ENCODE measurements at regions not wholly inside any gene's neighbourhood (a gene's known extent, or its start where the extent isn't known, plus 50 kb on each side); places are given as distances from the start of the nearest gene placed in this dataset.
"Not testable (repeated sequence)": the region's sequence is repeated elsewhere in the genome, so short reads cannot be mapped to it uniquely, and the experiment has no call there.

DNA sequence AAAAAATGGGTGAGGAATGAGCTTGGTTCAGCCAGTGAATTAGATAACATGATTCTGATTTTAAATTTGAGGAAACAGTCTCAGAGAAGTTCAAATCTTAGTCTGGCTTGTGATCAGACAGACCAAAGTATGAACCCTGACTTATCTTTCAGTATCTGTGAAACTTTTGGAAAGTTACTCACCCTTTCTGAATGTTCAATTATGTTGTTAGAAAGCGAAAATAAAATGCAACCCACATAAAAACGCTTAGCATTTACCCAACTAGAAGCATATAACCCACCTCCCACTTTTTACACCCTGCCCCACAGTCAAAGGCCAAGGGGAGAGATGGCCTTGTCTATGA lies 319.7 kb downstream of the SPATA31A1 start:
- H3K27me3 ChIP-seq (ENCODE audit: insufficient read depth, low read length); H2AFZ ChIP-seq (ENCODE audit: low read length, unreplicated experiment); H3K4me3 ChIP-seq (ENCODE audit: low read depth, low read length); H3K27ac ChIP-seq (ENCODE audit: low read depth, low read length); H3K36me3 ChIP-seq (ENCODE audit: insufficient read depth, low read length); H3K79me2 ChIP-seq (ENCODE audit: control insufficient read depth, insufficient read depth, low read length, unreplicated experiment); H3K4me1 ChIP-seq (ENCODE audit: control insufficient read depth, insufficient read depth, low read length, unreplicated experiment): not testable (repeated sequence)

DNA sequence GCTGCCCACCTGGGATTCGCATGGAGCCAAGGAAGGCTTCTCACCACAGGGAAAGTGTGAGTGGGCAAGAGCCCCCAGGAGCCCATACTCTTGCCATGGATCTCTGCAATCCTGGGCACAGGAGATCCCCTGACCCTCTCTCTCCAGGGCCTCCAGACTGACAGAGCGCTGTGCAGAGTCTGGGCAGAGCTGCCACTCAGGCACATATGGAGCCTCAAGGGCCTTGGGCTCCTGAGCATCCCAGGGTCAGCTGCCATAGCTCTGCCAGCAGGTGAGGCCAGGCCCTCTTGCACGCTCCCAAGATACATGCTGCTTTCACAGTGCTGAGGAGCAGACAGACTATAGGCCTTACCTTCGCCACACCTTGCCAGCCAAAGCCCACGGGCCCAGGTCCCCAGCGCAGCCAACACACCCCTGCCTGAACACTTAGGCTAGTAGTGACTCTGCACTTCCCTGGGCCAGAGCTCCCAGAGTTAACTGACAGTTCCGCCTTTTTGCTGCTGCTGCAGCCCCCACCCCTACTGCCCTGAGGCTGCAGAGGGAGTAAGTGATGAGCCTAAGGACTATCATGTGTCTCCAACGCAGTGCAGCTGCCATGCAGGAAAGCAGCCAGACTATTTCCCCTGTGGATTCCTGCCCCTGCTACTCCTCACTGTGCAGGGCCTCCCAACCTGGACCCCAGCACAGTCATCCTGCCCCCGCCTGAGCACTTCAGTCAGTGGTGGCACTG lies 323.2 kb downstream of the SPATA31A1 start:
- not testable (repeated sequence) for H3K79me2 ChIP-seq (ENCODE audit: control insufficient read depth, insufficient read depth, low read length, unreplicated experiment); H3K36me3 ChIP-seq (ENCODE audit: insufficient read depth, low read length); H3K4me1 ChIP-seq (ENCODE audit: control insufficient read depth, insufficient read depth, low read length, unreplicated experiment); H2AFZ ChIP-seq (ENCODE audit: low read length, unreplicated experiment); H3K27ac ChIP-seq (ENCODE audit: low read depth, low read length); H3K27me3 ChIP-seq (ENCODE audit: insufficient read depth, low read length); H3K4me3 ChIP-seq (ENCODE audit: low read depth, low read length)

DNA sequence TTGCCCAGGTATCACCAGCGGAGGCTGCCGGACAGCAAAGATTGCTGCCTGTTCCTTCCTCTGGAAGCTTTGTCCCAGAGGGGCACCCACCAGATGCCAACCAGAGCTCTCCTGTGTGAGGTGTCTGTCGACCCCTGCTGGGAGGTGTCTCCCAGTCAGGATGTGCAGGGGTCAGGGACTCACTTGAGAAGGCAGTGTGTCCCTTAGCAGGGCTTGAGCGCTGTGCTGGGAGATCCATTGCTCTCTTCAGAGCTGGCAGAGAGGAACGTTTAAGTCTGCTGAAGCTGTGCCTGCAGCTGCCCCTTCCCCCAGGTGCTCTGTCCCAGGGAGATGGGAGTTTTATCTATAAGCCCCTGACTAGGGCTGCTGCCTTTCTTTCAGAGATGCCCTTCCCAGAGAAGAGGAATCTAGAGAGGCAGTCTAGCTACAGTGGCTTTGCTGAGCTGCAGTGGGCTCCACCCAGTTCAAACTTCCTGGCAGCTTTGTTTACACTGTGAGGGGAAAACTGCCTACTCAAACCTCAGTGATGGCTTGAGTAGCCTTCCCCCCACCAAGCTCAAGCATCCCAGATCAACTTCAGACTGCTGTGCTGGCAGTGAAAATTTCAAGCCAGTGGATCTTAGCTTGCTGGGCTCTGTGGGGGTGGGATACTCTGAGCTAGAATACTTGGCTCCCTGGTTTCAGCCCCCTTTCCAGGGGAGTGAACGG lies 325.4 kb downstream of the SPATA31A1 start:
- H2AFZ ChIP-seq (ENCODE audit: low read length, unreplicated experiment); H3K27ac ChIP-seq (ENCODE audit: low read depth, low read length); H3K79me2 ChIP-seq (ENCODE audit: control insufficient read depth, insufficient read depth, low read length, unreplicated experiment); H3K4me3 ChIP-seq (ENCODE audit: low read depth, low read length); H3K36me3 ChIP-seq (ENCODE audit: insufficient read depth, low read length); H3K27me3 ChIP-seq (ENCODE audit: insufficient read depth, low read length); H3K4me1 ChIP-seq (ENCODE audit: control insufficient read depth, insufficient read depth, low read length, unreplicated experiment): not testable (repeated sequence)

DNA sequence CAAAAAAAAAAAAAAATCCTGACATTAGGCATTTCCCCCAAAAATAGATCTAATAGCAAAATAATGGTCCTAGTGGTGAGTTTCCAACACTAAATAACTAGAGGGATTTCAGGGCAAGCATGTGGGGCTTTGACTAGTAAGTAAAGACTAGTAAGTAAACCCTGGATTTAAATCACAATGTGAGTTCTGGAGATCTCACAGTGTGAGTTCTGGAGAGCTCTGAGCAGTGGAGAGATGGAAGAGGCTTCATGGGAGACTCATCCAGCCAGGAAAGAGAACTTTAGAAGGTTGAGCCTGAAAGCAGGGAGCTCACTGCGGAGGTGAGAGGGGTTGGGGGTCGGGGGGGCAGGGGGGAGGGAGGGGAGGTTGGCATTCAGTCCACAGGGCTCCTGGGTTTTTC lies 373.4 kb downstream of the SPATA31A1 start:
- not testable (repeated sequence) for H3K36me3 ChIP-seq (ENCODE audit: insufficient read depth, low read length); H3K27ac ChIP-seq (ENCODE audit: low read depth, low read length); H3K4me1 ChIP-seq (ENCODE audit: control insufficient read depth, insufficient read depth, low read length, unreplicated experiment); H2AFZ ChIP-seq (ENCODE audit: low read length, unreplicated experiment); H3K79me2 ChIP-seq (ENCODE audit: control insufficient read depth, insufficient read depth, low read length, unreplicated experiment); H3K27me3 ChIP-seq (ENCODE audit: insufficient read depth, low read length); H3K4me3 ChIP-seq (ENCODE audit: low read depth, low read length)

DNA sequence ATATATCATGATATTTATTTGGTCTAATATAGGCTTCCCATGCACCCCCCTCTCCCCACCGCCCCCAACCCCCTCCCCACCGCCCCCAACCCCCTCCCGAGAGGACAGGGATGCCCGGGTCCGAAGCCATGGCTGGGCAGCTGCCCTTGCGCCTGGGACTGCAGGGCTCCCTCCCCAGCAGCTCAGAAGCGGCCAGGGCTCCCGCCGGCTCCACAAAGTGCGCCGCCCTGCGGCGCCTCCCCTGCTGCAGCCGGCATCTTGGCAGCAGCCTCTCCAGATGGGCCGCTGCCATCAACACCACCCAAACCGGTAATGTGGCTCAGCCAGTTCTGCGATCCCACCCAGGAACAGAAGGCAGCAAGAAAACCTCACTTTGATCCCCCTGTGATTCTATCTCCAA lies 389.4 kb downstream of the SPATA31A1 start:
- H3K36me3 ChIP-seq (ENCODE audit: insufficient read depth, low read length); H3K4me3 ChIP-seq (ENCODE audit: low read depth, low read length); H3K79me2 ChIP-seq (ENCODE audit: control insufficient read depth, insufficient read depth, low read length, unreplicated experiment); H3K27ac ChIP-seq (ENCODE audit: low read depth, low read length); H3K4me1 ChIP-seq (ENCODE audit: control insufficient read depth, insufficient read depth, low read length, unreplicated experiment); H2AFZ ChIP-seq (ENCODE audit: low read length, unreplicated experiment); H3K27me3 ChIP-seq (ENCODE audit: insufficient read depth, low read length): not testable (repeated sequence)

DNA sequence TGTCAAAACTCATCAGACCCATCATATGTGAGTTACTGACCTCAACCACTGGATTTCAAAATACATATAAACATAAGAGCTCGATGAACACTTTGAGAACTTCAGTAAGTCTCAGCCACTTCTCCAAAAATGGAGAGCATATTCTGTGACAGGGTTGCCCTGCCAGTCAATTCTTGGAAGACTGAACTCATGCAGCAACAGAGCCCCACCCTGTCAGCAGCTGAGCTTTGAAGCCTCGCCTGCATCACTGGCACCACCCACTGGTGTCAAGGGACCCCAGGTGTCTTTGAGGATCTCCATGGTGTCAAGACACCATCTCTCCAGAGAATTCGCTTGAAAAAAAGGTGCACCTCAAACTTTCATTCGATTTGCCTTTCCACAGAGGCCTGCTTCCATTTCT lies 420.1 kb downstream of the SPATA31A1 start:
- H3K79me2 ChIP-seq (ENCODE audit: control insufficient read depth, insufficient read depth, low read length, unreplicated experiment); H3K4me3 ChIP-seq (ENCODE audit: low read depth, low read length); H3K27me3 ChIP-seq (ENCODE audit: insufficient read depth, low read length); H3K27ac ChIP-seq (ENCODE audit: low read depth, low read length); H3K4me1 ChIP-seq (ENCODE audit: control insufficient read depth, insufficient read depth, low read length, unreplicated experiment); H3K36me3 ChIP-seq (ENCODE audit: insufficient read depth, low read length); H2AFZ ChIP-seq (ENCODE audit: low read length, unreplicated experiment): not testable (repeated sequence)

DNA sequence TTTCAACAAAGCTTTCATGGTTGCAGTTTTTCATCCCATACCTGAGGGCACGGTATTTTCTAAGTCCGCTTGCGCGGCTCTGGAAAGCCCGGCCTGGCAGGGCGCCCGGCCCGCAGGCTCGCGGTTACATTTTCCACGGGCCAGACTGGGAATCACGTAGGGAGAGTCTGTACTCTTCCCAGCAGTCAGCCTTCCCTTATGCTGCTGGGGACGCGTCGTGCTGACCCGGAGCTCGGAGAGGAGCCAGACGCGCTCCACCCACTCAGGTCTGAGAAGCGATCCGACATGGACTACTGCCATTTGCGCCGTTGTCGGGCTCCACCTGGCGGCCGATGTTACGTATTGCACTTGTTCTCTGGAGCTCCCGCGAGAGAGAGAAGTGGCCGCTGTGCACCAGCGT lies 435.9 kb downstream of the SPATA31A1 start:
- not testable (repeated sequence) for H2AFZ ChIP-seq (ENCODE audit: low read length, unreplicated experiment); H3K36me3 ChIP-seq (ENCODE audit: insufficient read depth, low read length); H3K79me2 ChIP-seq (ENCODE audit: control insufficient read depth, insufficient read depth, low read length, unreplicated experiment); H3K4me1 ChIP-seq (ENCODE audit: control insufficient read depth, insufficient read depth, low read length, unreplicated experiment); H3K27me3 ChIP-seq (ENCODE audit: insufficient read depth, low read length); H3K27ac ChIP-seq (ENCODE audit: low read depth, low read length)
- peak overlapping the region; percentile 65 for H3K4me3 ChIP-seq (ENCODE audit: low read depth, low read length)

DNA sequence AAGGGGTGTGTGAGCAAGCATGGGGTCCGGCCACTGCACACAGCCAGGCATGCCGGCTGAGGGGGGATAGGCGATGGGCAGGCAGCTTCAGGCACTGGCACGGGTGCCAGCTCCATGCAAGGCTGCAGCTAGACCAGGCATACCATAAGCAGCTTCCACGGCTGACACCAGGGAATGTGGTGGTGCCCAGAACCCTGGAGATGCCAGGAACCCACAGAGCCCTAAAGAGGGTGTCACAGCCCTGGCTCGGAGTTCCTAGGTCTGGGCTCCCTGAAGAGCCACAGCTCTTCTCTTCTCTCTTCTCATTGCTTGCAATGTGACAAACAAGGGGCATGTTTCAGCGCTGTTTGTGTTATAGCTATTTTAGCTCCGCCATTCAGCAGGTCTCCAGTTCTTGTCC lies 442.5 kb downstream of the SPATA31A1 start:
- not testable (repeated sequence) for H3K4me1 ChIP-seq (ENCODE audit: control insufficient read depth, insufficient read depth, low read length, unreplicated experiment); H3K27me3 ChIP-seq (ENCODE audit: insufficient read depth, low read length); H3K79me2 ChIP-seq (ENCODE audit: control insufficient read depth, insufficient read depth, low read length, unreplicated experiment); H3K4me3 ChIP-seq (ENCODE audit: low read depth, low read length); H3K36me3 ChIP-seq (ENCODE audit: insufficient read depth, low read length); H3K27ac ChIP-seq (ENCODE audit: low read depth, low read length); H2AFZ ChIP-seq (ENCODE audit: low read length, unreplicated experiment)

DNA sequence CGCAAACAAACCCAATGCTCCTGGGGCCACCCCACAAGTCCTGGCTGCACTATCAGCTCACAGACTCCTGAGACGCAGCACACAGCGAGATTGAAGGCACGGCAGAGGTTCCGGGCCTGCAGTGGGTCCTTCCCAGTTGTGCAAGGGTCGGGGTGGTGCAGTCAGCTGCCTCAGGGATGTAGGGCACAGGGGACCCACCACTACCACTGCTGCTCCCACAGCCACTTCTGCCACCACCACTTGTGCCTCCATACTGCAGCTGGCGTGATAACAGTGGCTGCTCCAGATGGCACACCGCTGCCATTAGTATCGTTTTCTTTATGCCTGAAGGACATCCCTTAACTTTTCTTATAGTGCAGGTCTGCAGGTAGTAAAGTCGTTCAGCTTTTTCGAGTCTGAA lies 443.8 kb downstream of the SPATA31A1 start:
- H3K27me3 ChIP-seq (ENCODE audit: insufficient read depth, low read length); H3K36me3 ChIP-seq (ENCODE audit: insufficient read depth, low read length); H3K4me1 ChIP-seq (ENCODE audit: control insufficient read depth, insufficient read depth, low read length, unreplicated experiment); H2AFZ ChIP-seq (ENCODE audit: low read length, unreplicated experiment); H3K4me3 ChIP-seq (ENCODE audit: low read depth, low read length); H3K27ac ChIP-seq (ENCODE audit: low read depth, low read length); H3K79me2 ChIP-seq (ENCODE audit: control insufficient read depth, insufficient read depth, low read length, unreplicated experiment): not testable (repeated sequence)

DNA sequence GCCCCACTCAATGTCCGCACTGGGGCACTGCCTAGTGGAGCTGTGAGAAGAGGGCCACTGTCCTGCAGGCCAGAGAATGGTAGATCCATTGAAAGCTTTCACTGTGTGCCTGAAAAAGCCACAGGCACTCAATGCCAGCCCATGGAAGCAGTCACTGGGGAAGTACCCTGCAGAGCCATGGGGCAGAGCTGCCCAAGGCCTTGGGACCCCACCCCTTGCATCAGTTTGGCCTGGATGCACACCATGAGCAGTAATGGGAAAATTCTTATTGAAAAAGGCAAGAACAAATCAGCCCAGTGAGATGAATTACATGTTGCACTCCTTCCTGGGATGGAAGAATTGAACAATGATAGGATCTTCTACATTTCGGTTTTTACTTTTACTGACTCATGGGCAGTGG lies 447.1 kb downstream of the SPATA31A1 start:
- not testable (repeated sequence) for H3K27ac ChIP-seq (ENCODE audit: low read depth, low read length); H3K4me1 ChIP-seq (ENCODE audit: control insufficient read depth, insufficient read depth, low read length, unreplicated experiment); H3K27me3 ChIP-seq (ENCODE audit: insufficient read depth, low read length); H2AFZ ChIP-seq (ENCODE audit: low read length, unreplicated experiment); H3K79me2 ChIP-seq (ENCODE audit: control insufficient read depth, insufficient read depth, low read length, unreplicated experiment); H3K4me3 ChIP-seq (ENCODE audit: low read depth, low read length); H3K36me3 ChIP-seq (ENCODE audit: insufficient read depth, low read length)

DNA sequence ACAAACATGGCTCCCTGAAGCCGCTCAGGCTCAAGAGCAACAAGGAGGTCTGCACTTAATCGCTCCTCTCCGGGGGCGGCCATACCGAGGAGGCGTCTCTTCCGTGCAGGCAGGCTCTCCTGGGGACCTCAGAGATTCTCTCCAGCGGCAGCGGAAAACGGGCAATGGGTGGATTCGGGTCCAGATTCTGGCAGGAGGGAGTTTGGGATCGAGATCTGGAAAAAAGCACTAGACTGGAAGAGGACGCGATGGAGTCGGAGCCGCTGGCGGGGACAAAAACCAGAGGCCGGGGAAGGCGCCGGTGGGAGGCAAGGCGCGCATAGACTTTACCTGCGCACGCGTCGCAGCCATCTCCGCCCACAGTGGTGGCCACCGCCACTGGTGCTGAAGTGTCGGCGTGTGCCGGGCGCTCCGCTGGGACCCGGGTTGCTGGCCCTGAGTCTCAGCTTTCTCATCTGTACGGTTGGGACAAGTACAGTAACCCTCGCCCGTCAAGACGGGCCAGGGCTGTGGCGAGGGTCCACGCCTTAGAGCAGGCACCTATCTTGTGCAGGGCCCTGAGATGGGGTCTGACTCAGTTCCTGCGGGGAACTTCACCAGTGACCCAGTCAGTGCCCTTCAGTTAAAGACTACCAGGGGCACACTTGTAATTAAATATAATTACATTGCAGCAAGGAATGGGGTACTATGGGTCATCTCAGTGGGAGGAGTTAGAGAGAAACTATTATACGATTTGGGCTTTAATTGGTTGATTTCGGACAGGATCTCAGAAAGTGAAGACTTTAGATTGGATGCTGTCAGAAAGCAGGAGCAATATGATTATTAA lies 454.1 kb downstream of the SPATA31A1 start:
- H3K4me1 ChIP-seq (ENCODE audit: control insufficient read depth, insufficient read depth, low read length, unreplicated experiment); H3K79me2 ChIP-seq (ENCODE audit: control insufficient read depth, insufficient read depth, low read length, unreplicated experiment); H3K27me3 ChIP-seq (ENCODE audit: insufficient read depth, low read length); H3K36me3 ChIP-seq (ENCODE audit: insufficient read depth, low read length): not testable (repeated sequence)
- peak overlapping the region; percentile 39; the same call in 1 of the 2 replicates for H3K27ac ChIP-seq (ENCODE audit: low read depth, low read length)
- peak overlapping the region; percentile 93 for H2AFZ ChIP-seq (ENCODE audit: low read length, unreplicated experiment)
- peak overlapping the region; percentile 83 for H3K4me3 ChIP-seq (ENCODE audit: low read depth, low read length)

Measured in ACC112 (cell line).